HCT116 (cell line): ENCODE measurements at regions not wholly inside any gene's neighbourhood (a gene's known extent, or its start where the extent isn't known, plus 50 kb on each side); places are given as distances from the start of the nearest gene placed in this dataset.
"Not testable (repeated sequence)": the region's sequence is repeated elsewhere in the genome, so short reads cannot be mapped to it uniquely, and the experiment has no call there.

Experiments
- ATAC-seq: fragments of 200-7000 bp; cut with Tn5 transposase; 2 replicates; pipeline ENCODE4 v1.9.1; 2020; ENCODE audit warnings: mild to moderate bottlenecking, moderate library complexity
- BruUV-seq: library from RNA; stranded (reverse); fragments of 400-500 nt; replicated peaks from 2 replicates; lab custom pipeline; 2021; lab: Mats Ljungman, UMichigan
- CTCF ChIA-PET: fragments of 300-600 bp; sonication (Branson Sonifier 250); formaldehyde crosslinking; loops from one replicate; lab custom pipeline; 2021; ENCODE audit warnings: antibody characterized with exemption; lab: Charles Lee
- POLR2A ChIA-PET: fragments of 300-600, 350-600 bp; sonication (Branson Sonifier 250); formaldehyde crosslinking; loops from one replicate; lab custom pipeline; 2021; ENCODE audit warnings: antibody characterized with exemption; lab: Charles Lee
- RAD21 ChIA-PET, 2 experiments: fragments of 300-600 bp; sonication (Branson Sonifier 250); formaldehyde crosslinking; loops; one replicate each; lab custom pipeline; 2023; ENCODE audit warnings: low total read pairs in 2 of 2; ENCODE audit not compliant: uncharacterized antibody in 2 of 2, unreplicated experiment in 2 of 2, low non-redundant PET in 1 of 2; lab: Charles Lee
- DNase-seq: peaks from one replicate; pipeline ENCODE4 v3.0.0-alpha.2; 2010; ENCODE audit warnings: low read depth, low spot score
- H2AFZ ChIP-seq: fragments of 200-600 bp; shearing (Covaris generic), sonication (generic); 2 replicates; pipeline ENCODE4 v1.6.1; 2017; ENCODE audit warnings: low read depth, mixed run types, mixed read lengths, antibody characterized with exemption, low read length; ENCODE audit not compliant: poor library complexity, severe bottlenecking
- H3K27ac ChIP-seq: 2 replicates; pipeline ENCODE4 v1.5.1; 2012; ENCODE audit warnings: low read depth, low read length
- H3K27me3 ChIP-seq: fragments of 200-600 bp; sonication (generic); 2 replicates; pipeline ENCODE4 v1.6.1; 2016; ENCODE audit warnings: mixed run types, low read length, mixed read lengths; ENCODE audit not compliant: insufficient read depth
- H3K36me3 ChIP-seq, 2 experiments: fragments of 200-500 bp in 1 of 2; fragments of 200-600 bp in 1 of 2; sonication (Bioruptor generic) in 1 of 2; sonication (generic) in 1 of 2; 2 replicates each; pipeline versions ENCODE4 v1.5.1 to v1.6.1; 2014 to 2016; ENCODE audit warnings: low read length in 2 of 2, inconsistent platforms in 1 of 2, mixed read lengths in 1 of 2, mixed run types in 1 of 2; ENCODE audit not compliant: insufficient read depth in 2 of 2, control insufficient read depth in 1 of 2
- H3K4me1 ChIP-seq, 2 experiments: fragments of 200-600 bp in 1 of 2; sonication (generic) in 1 of 2; 2 replicates each; pipeline versions ENCODE4 v1.5.1 to v1.6.1; 2012 to 2017; ENCODE audit warnings: low read length in 2 of 2, inconsistent platforms in 1 of 2, mild to moderate bottlenecking in 1 of 2, mixed read lengths in 1 of 2, mixed run types in 1 of 2, moderate library complexity in 1 of 2; ENCODE audit not compliant: insufficient read depth in 2 of 2, control insufficient read depth in 1 of 2
- H3K4me2 ChIP-seq: fragments of 200-600 bp; sonication (generic); 2 replicates; pipeline ENCODE4 v1.6.1; 2017; ENCODE audit warnings: mixed run types, low read length, mixed read lengths
- H3K4me3 ChIP-seq, 2 experiments: fragments of 200-600 bp in 1 of 2; sonication (generic) in 1 of 2; replicated peaks in 1 of 2; 2 replicates each; pipeline ENCODE4 v1.5.1; 2011 to 2016; ENCODE audit warnings: low read length in 2 of 2, control low read depth in 1 of 2, low read depth in 1 of 2, mild to moderate bottlenecking in 1 of 2, mixed read lengths in 1 of 2, mixed run types in 1 of 2
- H3K79me2 ChIP-seq: fragments of 200-600 bp; sonication (generic); 2 replicates; pipeline ENCODE4 v1.6.1; 2017; ENCODE audit warnings: mild to moderate bottlenecking, mixed run types, low read length, moderate library complexity, mixed read lengths; ENCODE audit not compliant: insufficient read depth
- H3K9ac ChIP-seq: fragments of 200-600 bp; sonication (generic); 2 replicates; pipeline ENCODE4 v1.6.1; 2016; ENCODE audit warnings: low read length, mixed read lengths
- H3K9me2 ChIP-seq: fragments of 200-600 bp; sonication (generic), shearing (Covaris generic); 2 replicates; pipeline ENCODE4 v1.6.1; 2017; ENCODE audit warnings: mixed run types, mild to moderate bottlenecking, moderate library complexity; ENCODE audit not compliant: insufficient read depth
- H3K9me3 ChIP-seq, 2 experiments: fragments of 200-500 bp in 1 of 2; fragments of 200-600 bp in 1 of 2; sonication (Bioruptor generic) in 1 of 2; sonication (generic) in 1 of 2; 2 replicates each; pipeline ENCODE4 v1.6.1; 2014 to 2017; ENCODE audit warnings: low read length in 2 of 2, mixed read lengths in 2 of 2, inconsistent platforms in 1 of 2, low read depth in 1 of 2, mild to moderate bottlenecking in 1 of 2, mixed run types in 1 of 2, moderate library complexity in 1 of 2; ENCODE audit not compliant: control insufficient read depth in 1 of 2, insufficient read depth in 1 of 2
- H4K20me1 ChIP-seq: fragments of 200-600 bp; sonication (generic), shearing (Covaris generic); 2 replicates; pipeline ENCODE4 v1.6.1; 2017; ENCODE audit warnings: mixed run types, mild to moderate bottlenecking, moderate library complexity; ENCODE audit not compliant: insufficient read depth
- intact Hi-C: fragments of 100-400 bp; cut with micrococcal nuclease; formaldehyde crosslinking; loops from 2 replicates; pipeline ENCODE4 v1.10.0; 2022

- H3K4me3 ChIP-seq, POLR2A ChIA-PET, H3K9me2 ChIP-seq, H3K36me3 ChIP-seq, H3K9me3 ChIP-seq, H3K9ac ChIP-seq, H3K27ac ChIP-seq, DNase-seq, H3K4me2 ChIP-seq, CTCF ChIA-PET, H3K27me3 ChIP-seq, H4K20me1 ChIP-seq, intact Hi-C loops, ATAC-seq, RAD21 ChIA-PET, H2AFZ ChIP-seq, H3K79me2 ChIP-seq, BruUV-seq: not testable (repeated sequence)
- H3K4me1 ChIP-seq = peaks cover 7 to 13% of the 10 kb centered on the region in 2 experiments
Observed at GRCh38 chr16:29284159-29284558, 122.4 kb downstream of the NPIPB11 start.

GRCh38 chr16:29278097-29278871 is 128.2 kb downstream of the NPIPB11 start:
- H2AFZ ChIP-seq, H3K79me2 ChIP-seq, DNase-seq, H3K4me2 ChIP-seq, POLR2A ChIA-PET, H3K9me2 ChIP-seq, H3K4me1 ChIP-seq, ATAC-seq, H3K9me3 ChIP-seq, H3K4me3 ChIP-seq, BruUV-seq, CTCF ChIA-PET, H4K20me1 ChIP-seq, H3K27me3 ChIP-seq, H3K9ac ChIP-seq, intact Hi-C loops, H3K27ac ChIP-seq, H3K36me3 ChIP-seq, RAD21 ChIA-PET: not testable (repeated sequence)

GRCh38 chr16:29276446-29276845 is 130.1 kb downstream of the NPIPB11 start:
- H3K27ac ChIP-seq, H3K9me2 ChIP-seq, POLR2A ChIA-PET, ATAC-seq, intact Hi-C loops, H3K9me3 ChIP-seq, H2AFZ ChIP-seq, H3K4me2 ChIP-seq, DNase-seq, H3K4me3 ChIP-seq, H3K36me3 ChIP-seq, BruUV-seq, CTCF ChIA-PET, H3K79me2 ChIP-seq, H3K9ac ChIP-seq, H4K20me1 ChIP-seq, H3K27me3 ChIP-seq, RAD21 ChIA-PET: not testable (repeated sequence)
- H3K4me1 ChIP-seq = peaks cover 4 to 22% of the 10 kb centered on the region in 2 experiments; a peak in 3 of 4 replicates

- H4K20me1 ChIP-seq, RAD21 ChIA-PET, BruUV-seq, H3K27me3 ChIP-seq, H3K27ac ChIP-seq, POLR2A ChIA-PET, DNase-seq, H3K4me3 ChIP-seq, H3K9ac ChIP-seq, H3K36me3 ChIP-seq, H3K4me2 ChIP-seq, H3K9me2 ChIP-seq, H3K79me2 ChIP-seq, CTCF ChIA-PET, H2AFZ ChIP-seq, intact Hi-C loops, H3K9me3 ChIP-seq: not testable (repeated sequence)
- peaks cover 4 to 31% of the 10 kb centered on the region in 2 experiments; a peak in 3 of 4 replicates for H3K4me1 ChIP-seq
- peak; percentile 41; the same call in 1 of the 2 replicates for ATAC-seq
Observed at GRCh38 chr16:29274055-29275035, 132.2 kb downstream of the NPIPB11 start.
